Fibroblast of gingiva (primary cell): ENCODE measurements at regions not wholly inside any gene's neighbourhood (a gene's known extent, or its start where the extent isn't known, plus 50 kb on each side); places are given as distances from the start of the nearest gene placed in this dataset.
"Not testable (repeated sequence)": the region's sequence is repeated elsewhere in the genome, so short reads cannot be mapped to it uniquely, and the experiment has no call there.

ENCODE experiments used
- DNase-seq: peaks from one replicate; pipeline ENCODE4 v3.0.0-alpha.2; 2011; ENCODE audit warnings: low read depth

DNA sequence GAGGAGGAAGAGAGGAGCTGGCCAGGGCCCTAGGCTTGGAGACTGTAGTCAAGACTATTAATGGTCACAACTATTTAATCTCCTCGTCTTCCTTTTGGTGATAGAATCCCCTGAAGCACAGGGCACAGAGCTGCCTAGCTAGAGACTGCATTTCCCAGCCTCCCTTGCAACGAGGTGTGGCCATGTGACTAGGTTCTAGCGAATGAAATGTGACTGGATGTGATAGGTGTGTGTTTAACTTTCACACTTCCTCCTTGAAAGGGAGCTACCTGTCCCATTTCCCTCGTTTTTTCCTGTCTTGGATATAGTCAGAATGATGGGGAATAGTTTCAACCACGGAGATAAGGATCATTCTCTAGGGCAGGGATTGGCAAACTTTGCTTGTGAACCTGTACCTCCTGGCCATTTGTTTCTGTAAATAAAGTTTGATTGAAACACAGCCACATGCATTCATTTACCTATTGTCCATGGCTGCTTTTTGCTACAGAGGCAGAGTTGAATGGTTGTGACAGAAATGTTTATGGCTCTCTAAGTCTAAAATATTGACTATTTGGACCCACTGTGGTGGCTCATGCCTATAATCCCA is 313.5 kb downstream of the MIAT start:
- DNase-seq = no peak

GRCh38 chr22:26972286-26972685 is 314.9 kb downstream of the MIAT start:
- no peak for DNase-seq

- not testable (repeated sequence) for DNase-seq
Measured at GRCh38 chr22:26972915-26973314, 315.5 kb downstream of the MIAT start.

GRCh38 chr22:26974034-26974433 is 316.6 kb downstream of the MIAT start:
- no peak for DNase-seq

DNA sequence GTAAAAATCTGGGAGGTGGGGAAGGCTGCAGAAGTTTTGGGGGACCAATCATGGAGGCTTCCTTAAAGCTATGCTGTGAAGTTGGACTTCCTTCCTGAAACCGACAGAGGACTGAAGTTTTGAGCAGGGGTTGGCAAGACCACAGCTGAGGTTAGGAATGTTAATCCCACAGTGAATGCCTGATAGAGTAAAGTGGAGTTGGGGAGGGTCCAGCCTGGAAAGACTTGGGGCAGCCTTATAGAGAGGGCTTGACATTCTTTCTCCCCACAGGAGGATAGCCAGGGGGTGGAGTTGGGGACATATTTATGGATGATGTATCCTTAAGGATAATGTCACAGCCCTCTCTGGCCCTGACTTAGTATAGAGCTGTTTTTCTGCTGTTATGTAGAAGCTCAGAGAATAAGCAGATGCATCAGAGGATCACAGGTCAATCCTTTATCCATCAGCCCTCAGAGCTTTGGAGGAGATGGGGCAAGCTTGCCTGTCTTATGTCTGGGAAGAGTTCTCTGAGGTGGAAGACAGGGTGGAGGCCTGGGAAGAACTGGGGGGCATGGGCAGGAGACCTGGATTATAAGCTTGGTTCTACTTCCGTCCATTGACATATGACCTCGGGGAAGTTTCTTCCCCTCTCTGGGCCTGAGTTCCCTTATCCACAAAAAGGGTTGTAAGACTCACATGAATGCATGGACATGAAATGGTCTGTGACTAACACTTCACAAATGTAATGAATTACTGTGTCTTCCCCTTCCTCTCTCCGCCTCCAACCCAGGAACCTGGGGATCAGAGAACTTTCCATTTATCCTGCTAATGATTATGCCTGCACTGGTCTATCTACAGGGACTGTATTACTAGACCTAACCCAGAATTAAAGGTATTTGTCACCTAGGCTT is 317.8 kb downstream of the MIAT start:
- DNase-seq = no peak

DNA sequence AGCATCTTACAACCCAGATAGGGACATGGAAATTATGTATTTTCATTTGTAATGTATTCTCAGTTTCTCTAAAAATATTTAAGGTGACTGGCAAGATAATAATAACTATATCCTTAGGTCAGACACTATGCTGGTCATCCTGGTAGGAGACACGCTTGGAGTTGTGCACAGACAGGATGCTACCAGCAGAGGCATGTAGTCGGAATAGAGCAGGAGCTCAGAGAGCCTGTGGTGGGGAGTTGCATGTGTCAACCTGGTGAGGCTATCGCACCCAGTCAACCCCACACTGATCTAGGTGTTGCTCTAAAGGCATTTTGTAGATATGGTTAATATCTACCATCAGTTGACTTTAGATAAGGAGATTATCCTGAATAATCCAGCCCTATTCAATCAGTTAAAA is 318.5 kb downstream of the MIAT start:
- DNase-seq = no peak

DNA sequence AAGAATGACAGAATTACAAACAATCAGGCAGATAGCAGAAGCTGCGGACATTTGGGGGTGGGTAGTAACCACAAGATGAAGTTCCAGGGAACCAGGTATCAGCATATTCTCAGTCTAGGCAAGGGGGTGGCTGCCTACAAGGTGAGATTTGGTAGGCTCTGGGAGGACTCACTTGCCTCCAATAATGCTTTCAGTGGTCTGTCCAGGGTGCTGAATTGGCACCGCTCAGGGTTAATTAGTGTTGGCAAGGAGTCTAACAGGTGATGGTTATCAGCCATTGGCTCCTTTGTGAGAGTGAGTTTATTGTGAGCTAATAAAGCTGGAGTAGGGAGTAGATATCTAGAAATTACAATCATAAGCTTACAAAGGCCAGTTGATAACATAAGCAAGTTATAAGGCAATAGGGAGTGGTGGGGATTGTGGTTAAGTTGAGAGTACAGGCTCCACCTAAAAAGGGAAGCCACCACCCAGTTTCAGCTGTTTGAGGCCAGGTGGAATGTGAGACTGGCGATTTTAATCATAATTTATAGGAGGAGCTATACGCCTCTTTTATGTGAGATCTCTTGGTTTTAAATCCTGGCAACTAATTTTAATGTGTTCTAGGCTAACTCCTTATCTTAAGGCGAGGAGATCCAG is 320.5 kb downstream of the MIAT start:
- no peak for DNase-seq

GRCh38 chr22:26979294-26979693 is 321.9 kb downstream of the MIAT start:
- no peak for DNase-seq

DNA sequence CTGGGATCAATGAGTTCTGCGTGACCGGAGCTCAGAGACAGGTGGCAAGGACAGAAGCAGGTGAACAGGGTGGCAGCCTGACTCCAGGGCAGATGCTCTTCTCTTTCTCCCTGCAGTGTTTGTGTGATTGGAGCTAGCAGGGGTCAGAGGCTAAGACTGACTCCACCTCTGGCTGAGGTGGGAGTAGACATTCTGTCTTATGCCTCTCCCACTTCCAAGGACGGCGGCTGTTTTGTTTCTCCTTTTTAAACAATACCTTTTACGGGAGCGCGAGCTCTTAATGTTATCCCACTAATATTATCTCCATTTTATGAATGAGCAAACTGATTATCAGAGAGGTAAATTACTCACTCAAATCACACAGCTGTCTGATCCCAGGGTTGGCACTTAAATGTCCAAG is 323.7 kb downstream of the MIAT start:
- no peak for DNase-seq

- DNase-seq = no peak
Measured at GRCh38 chr22:26981541-26981940, 324.2 kb downstream of the MIAT start.

- no peak for DNase-seq
Measured at GRCh38 chr22:26983311-26983710, 325.9 kb downstream of the MIAT start.

DNA sequence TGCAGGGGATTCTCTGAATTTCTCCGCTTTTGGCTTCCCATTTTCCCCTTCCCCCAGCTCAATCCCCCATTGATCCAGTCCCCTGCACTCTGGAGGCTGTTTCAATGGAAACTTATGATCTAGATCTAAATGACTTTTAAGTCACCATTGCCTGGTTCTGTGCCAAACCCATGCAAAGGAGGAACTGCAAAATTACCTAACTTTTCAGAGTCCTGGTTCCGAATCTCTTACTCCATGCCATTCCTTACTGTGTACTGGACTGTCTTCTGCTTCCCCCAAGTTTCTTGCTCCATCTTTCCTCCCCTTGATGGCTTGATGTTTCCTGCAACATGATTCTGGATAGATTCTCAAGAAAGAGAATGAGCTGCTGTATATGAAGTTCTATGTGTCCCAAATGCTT is 327.8 kb downstream of the MIAT start:
- no peak for DNase-seq

DNA sequence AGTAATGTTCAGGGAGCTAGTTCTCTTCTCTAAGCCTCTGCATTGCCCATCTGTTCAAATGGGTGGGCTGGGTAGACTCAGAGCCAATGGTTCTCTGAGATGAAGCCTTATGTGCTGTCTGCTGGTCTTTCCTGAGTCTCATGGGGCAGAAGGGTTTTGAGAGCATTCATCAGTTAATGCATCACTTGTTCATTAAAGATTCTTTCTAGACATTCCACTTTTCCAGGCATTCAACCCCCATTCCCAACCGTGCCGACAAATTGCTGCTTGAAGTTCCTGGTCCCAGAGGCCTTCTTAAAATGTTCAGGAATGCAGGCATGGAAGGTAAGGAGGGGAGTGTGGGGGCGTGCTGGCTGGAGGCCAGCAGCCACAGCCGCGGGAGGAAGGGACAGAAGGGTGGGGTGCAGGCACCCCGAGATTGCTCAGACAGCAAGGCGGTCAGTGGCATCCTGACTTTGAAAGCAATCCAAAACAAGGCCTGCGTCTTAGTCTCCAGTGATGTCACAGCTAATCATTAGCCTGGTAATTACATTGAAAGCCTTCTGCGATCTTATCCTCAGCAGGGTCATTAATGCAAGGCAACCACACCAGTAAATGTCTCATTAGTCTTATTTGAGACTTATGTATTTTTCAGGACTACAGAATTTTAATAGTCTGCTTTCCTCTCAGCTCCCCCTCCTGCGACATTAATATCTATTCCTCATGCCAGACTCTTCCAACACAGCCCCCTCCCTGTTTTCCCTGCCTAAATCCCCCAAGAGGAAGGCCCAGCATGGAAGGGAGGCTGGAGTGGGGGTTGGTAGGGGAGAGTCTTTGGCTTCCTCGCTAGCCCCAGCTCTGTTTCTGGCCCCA is 328.8 kb downstream of the MIAT start:
- DNase-seq = no peak

DNA sequence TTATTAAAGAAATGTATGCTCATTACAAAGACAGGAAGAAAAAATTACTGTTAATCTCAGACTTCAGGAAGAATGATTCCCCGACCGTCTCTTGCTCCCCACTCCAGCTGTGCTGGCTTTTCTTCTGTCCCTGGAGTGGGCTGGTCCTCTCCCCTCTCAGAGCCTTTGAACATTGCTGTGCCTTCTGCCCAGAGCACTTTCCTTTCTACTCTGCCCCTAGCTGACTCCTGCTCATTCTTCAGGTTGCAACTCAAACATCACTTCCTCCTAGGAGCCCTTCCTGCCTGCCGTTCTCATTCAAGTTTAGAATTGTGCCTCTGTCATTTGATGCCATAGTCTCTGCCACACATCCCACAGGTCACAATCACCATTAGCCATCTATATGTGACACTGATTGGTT is 329.5 kb downstream of the MIAT start:
- DNase-seq = no peak

GRCh38 chr22:26990503-26991189 is 333.3 kb downstream of the MIAT start:
- no peak for DNase-seq

DNA sequence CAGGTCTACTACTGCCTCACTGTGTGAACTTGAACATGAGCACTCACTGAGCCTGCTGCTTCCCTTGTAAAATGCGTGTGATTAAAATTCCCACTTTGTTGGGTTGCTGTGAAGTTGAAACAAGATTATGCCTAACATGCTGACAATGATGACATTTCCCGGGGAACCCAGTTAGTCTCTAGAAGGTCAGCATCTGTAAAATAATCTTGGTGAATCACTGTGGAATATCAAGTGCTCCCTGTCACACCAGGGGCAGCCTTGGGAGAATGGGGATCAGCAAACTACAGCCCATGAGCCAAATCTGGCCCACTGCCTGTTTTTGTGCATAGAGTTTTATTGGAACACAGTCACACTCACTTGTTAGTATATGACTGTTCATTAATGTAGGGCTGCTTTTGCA is 335.2 kb downstream of the MIAT start:
- no peak for DNase-seq

GRCh38 chr22:26993886-26994285 is 336.5 kb downstream of the MIAT start:
- no peak for DNase-seq

DNA sequence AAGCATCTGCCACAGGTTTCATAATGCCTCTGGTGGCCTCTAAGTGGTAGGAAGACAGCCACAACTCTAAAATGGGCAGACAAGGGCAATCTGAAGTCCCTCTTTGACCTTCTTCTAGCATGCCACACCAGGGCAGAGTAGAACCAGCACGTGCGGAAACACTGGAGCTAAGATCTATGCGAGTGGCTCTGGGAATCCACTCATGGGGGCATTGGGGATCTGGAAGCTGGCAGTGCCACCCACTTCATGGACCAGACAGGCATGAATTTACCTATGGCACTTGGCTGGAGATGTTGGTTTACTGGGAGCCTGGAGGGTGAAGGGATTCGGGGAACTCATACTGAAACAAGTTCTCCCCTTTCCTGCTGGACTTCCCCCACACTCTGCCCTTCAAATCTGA is 337.4 kb downstream of the MIAT start:
- no peak for DNase-seq

DNA sequence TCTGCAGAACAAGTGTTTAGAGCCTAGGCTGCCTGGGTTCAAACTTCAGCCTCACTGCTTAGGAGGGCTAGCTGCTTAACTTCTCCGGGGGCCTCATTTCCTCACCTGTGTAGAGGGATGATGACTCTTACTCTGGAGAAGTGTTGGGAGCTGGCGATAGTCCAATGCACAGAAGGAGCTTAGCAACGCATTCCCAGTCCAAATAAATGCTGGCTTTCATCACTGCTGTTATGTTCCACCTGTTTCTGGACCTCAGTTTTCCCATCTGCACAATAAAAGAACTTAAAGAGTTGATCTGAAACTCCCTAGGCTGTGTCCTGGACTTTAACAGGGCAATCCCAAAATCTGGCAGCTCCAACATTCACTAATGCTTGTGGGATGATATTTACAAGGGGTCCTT is 337.8 kb downstream of the MIAT start:
- DNase-seq = no peak

DNA sequence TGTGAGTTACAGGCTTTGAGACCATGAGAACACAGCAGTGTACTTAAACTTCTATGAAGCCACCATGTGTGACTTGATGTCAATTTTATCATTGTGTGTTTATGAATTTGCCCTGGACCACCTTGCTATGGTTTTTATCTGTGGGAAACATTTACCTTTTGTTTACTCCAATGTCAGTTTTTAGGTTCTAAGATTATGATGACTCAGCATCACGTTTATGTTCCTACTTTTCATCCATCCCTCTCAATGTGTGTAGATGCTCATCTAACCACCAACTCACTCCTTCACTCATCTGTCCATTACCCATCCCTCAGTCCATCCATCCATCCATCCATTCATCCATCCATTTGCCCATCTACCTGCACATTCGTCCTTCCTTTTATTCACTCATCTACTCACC is 338.8 kb downstream of the MIAT start:
- DNase-seq = no peak

GRCh38 chr22:26998129-26998528 is 340.7 kb downstream of the MIAT start:
- peak; percentile 4 for DNase-seq

- DNase-seq = no peak
Measured at GRCh38 chr22:26998716-26999115, 341.3 kb downstream of the MIAT start.
